ENCODE measurements at regions not wholly inside any gene's neighbourhood (a gene's known extent, or its start where the extent isn't known, plus 50 kb on each side); places are given as distances from the start of the nearest gene placed in this dataset.

DNA sequence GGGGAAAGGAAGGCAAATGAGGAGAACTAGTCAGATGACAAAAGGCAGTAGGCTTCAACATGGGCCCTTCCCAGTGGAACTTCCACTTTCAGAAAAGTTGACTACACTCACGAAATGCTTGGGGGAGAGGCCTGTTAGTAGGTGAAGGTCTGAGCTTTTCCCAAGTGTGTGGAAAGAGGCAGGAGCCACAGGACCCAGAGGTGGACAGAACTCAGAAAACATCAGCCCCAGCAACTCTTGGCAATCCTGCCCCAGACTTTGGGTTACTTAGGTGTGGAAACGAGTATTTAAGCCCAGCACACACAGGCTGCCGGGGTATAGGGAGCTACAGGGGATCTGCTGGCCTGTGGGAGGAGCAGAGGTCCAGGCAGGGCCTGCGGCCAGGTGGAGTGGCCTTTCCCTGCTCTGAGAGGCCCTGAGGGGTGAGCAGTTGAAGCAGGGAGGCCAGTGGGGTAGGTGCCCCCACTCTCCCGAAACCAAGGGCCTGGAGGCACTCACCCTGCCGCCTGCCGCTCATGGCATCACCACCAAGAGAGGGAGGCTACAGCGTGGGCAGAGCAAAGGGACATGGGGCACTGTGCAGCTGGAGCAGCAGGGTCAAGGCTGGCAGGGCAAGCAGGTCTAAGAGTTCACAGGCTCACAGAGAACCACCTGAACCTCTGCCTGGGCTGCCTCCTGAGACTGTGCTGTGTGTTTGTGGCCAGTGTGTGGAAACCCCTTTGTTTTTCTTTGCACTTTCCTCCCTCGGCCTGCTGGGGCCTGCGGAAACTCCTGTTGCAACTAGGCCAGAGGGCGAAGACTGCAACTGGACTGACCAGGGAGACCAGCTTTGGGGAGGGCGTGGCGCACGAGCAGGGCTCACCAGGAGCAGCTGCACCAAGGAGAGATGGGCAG lies 130.7 kb upstream of the SERTAD2 start (continued):
- TF ChIP-seq TAF15 (IDR thresholded peaks at IDR 0.05; ENCODE audit: low read depth, low read length, poor library complexity, severe bottlenecking) (no peak), KDM2A (CRISPR knock-in tag; IDR thresholded peaks at IDR 0.05; ENCODE audit: borderline replicate concordance, low read depth) (no peak; the same call in 1 of the 2 replicates), MEIS1 (CRISPR knock-in tag; IDR thresholded peaks at IDR 0.05; ENCODE audit: borderline replicate concordance) (no peak; the same call in 1 of the 2 replicates), HNRNPL (IDR thresholded peaks at IDR 0.05; ENCODE audit: low read depth, low read length) (peak; percentile 98), ZNF235 (CRISPR knock-in tag; IDR thresholded peaks at IDR 0.05; ENCODE audit: borderline replicate concordance) (0 out of 2 replicates have a peak, but pooled peaks have one; percentile 70), RAD21 (CRISPR knock-in tag; IDR thresholded peaks at IDR 0.05) (no peak), ZNF121 (CRISPR knock-in tag; IDR thresholded peaks at IDR 0.05) (peak; percentile 82; the same call in 1 of the 2 replicates), ZNF879 (CRISPR knock-in tag; IDR thresholded peaks at IDR 0.05) (no peak), ZFAT (CRISPR knock-in tag; conservative IDR thresholded peaks at IDR 0.05) (no peak), ZBTB7B (CRISPR knock-in tag; IDR thresholded peaks at IDR 0.05) (peak; percentile 69; the same call in 1 of the 2 replicates), TBX3 (IDR thresholded peaks at IDR 0.05; ENCODE audit: borderline replicate concordance) (no peak), MTF1 (CRISPR knock-in tag; IDR thresholded peaks at IDR 0.05) (no peak), DNMT3B (CRISPR knock-in tag; conservative IDR thresholded peaks at IDR 0.05) (no peak), ZNF460 (CRISPR knock-in tag; IDR thresholded peaks at IDR 0.05; ENCODE audit: borderline replicate concordance) (peak; percentile 49; the same call in 1 of the 2 replicates), ZSCAN9 (CRISPR knock-in tag; IDR thresholded peaks at IDR 0.05; ENCODE audit: borderline replicate concordance) (no peak)
- TF ChIP-seq, protein P1, sequence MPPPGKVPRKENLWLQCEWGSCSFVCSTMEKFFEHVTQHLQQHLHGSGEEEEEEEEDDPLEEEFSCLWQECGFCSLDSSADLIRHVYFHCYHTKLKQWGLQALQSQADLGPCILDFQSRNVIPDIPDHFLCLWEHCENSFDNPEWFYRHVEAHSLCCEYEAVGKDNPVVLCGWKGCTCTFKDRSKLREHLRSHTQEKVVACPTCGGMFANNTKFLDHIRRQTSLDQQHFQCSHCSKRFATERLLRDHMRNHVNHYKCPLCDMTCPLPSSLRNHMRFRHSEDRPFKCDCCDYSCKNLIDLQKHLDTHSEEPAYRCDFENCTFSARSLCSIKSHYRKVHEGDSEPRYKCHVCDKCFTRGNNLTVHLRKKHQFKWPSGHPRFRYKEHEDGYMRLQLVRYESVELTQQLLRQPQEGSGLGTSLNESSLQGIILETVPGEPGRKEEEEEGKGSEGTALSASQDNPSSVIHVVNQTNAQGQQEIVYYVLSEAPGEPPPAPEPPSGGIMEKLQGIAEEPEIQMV (CRISPR knock-in tag; IDR thresholded peaks at IDR 0.05; ENCODE audit: low read depth), result peak; percentile 71; the same call in 1 of the 2 replicates
- TF ChIP-seq, protein P2, sequence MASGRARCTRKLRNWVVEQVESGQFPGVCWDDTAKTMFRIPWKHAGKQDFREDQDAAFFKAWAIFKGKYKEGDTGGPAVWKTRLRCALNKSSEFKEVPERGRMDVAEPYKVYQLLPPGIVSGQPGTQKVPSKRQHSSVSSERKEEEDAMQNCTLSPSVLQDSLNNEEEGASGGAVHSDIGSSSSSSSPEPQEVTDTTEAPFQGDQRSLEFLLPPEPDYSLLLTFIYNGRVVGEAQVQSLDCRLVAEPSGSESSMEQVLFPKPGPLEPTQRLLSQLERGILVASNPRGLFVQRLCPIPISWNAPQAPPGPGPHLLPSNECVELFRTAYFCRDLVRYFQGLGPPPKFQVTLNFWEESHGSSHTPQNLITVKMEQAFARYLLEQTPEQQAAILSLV (CRISPR knock-in tag; IDR thresholded peaks at IDR 0.05; ENCODE audit: borderline replicate concordance), result no peak
- TF ChIP-seq, protein P3, sequence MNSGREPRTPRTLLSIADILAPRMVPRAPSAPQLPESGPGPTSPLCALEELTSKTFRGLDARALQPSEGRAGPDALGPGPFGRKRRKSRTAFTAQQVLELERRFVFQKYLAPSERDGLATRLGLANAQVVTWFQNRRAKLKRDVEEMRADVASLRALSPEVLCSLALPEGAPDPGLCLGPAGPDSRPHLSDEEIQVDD (CRISPR knock-in tag; IDR thresholded peaks at IDR 0.05; ENCODE audit: borderline replicate concordance), result no peak
- TF ChIP-seq, protein P4, sequence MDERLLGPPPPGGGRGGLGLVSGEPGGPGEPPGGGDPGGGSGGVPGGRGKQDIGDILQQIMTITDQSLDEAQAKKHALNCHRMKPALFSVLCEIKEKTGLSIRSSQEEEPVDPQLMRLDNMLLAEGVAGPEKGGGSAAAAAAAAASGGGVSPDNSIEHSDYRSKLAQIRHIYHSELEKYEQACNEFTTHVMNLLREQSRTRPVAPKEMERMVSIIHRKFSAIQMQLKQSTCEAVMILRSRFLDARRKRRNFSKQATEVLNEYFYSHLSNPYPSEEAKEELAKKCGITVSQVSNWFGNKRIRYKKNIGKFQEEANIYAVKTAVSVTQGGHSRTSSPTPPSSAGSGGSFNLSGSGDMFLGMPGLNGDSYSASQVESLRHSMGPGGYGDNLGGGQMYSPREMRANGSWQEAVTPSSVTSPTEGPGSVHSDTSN (CRISPR knock-in tag; IDR thresholded peaks at IDR 0.05), result no peak
- TF ChIP-seq, protein P5, sequence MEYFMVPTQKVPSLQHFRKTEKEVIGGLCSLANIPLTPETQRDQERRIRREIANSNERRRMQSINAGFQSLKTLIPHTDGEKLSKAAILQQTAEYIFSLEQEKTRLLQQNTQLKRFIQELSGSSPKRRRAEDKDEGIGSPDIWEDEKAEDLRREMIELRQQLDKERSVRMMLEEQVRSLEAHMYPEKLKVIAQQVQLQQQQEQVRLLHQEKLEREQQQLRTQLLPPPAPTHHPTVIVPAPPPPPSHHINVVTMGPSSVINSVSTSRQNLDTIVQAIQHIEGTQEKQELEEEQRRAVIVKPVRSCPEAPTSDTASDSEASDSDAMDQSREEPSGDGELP (IDR thresholded peaks at IDR 0.05; ENCODE audit: borderline replicate concordance, low read depth), result peak; percentile 74; the same call in 1 of the 2 replicates
- TF ChIP-seq, protein P6, sequence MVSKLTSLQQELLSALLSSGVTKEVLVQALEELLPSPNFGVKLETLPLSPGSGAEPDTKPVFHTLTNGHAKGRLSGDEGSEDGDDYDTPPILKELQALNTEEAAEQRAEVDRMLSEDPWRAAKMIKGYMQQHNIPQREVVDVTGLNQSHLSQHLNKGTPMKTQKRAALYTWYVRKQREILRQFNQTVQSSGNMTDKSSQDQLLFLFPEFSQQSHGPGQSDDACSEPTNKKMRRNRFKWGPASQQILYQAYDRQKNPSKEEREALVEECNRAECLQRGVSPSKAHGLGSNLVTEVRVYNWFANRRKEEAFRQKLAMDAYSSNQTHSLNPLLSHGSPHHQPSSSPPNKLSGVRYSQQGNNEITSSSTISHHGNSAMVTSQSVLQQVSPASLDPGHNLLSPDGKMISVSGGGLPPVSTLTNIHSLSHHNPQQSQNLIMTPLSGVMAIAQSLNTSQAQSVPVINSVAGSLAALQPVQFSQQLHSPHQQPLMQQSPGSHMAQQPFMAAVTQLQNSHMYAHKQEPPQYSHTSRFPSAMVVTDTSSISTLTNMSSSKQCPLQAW (CRISPR knock-in tag; IDR thresholded peaks at IDR 0.05), result no peak
- TF ChIP-seq, protein P7, sequence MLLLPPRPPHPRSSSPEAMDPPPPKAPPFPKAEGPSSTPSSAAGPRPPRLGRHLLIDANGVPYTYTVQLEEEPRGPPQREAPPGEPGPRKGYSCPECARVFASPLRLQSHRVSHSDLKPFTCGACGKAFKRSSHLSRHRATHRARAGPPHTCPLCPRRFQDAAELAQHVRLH (CRISPR knock-in tag; IDR thresholded peaks at IDR 0.05; ENCODE audit: borderline replicate concordance, low read depth), result no peak

All from HepG2 (cell line).